NT2/D1 (cell line): ENCODE measurements at regions not wholly inside any gene's neighbourhood (a gene's known extent, or its start where the extent isn't known, plus 50 kb on each side); places are given as distances from the start of the nearest gene placed in this dataset.
"Not testable (repeated sequence)": the region's sequence is repeated elsewhere in the genome, so short reads cannot be mapped to it uniquely, and the experiment has no call there.

Source experiments
- DNase-seq: peaks from one replicate; pipeline ENCODE4 v3.0.0-alpha.2; 2011; ENCODE audit warnings: low read depth, low spot score
- H3K27me3 ChIP-seq: 2 replicates; pipeline ENCODE4 v1.6.0; 2011; ENCODE audit warnings: mild to moderate bottlenecking; ENCODE audit not compliant: insufficient read length, insufficient read depth
- H3K36me3 ChIP-seq: 2 replicates; pipeline ENCODE4 v1.6.1; 2011; ENCODE audit warnings: mild to moderate bottlenecking, low read length, mixed read lengths; ENCODE audit not compliant: insufficient read depth, insufficient read length
- H3K4me1 ChIP-seq: 2 replicates; pipeline ENCODE4 v1.5.1; 2011; ENCODE audit not compliant: insufficient read depth, insufficient read length
- H3K4me3 ChIP-seq: 2 replicates; pipeline ENCODE4 v1.5.1; 2011; ENCODE audit warnings: low read depth; ENCODE audit not compliant: insufficient read length
- H3K9ac ChIP-seq: 2 replicates; pipeline ENCODE4 v1.6.0; 2011; ENCODE audit warnings: low read depth; ENCODE audit not compliant: insufficient read length
- H3K9me3 ChIP-seq: 2 replicates; pipeline ENCODE4 v1.5.1; 2011; ENCODE audit warnings: mild to moderate bottlenecking, low read length; ENCODE audit not compliant: insufficient read depth
- SUZ12 ChIP-seq: IDR thresholded peaks from 2 replicates; pipeline ENCODE4 v1.6.1; 2011; ENCODE audit not compliant: insufficient read length, insufficient read depth; ENCODE audit errors: extremely low read depth
- YY1 ChIP-seq: IDR thresholded peaks from 2 replicates; pipeline ENCODE4 v1.6.1; 2011; ENCODE audit not compliant: insufficient read length, insufficient read depth
- ZNF274 ChIP-seq: IDR thresholded peaks from 2 replicates; pipeline ENCODE4 v1.6.1; 2011; ENCODE audit warnings: mild to moderate bottlenecking, low read depth, low read length

- H3K36me3 ChIP-seq = no peaks in the 10 kb centered on the region
- no peak for DNase-seq
- TF ChIP-seq SUZ12 (no peak), YY1 (no peak), ZNF274 (no peak)
- H3K27me3 ChIP-seq = no peaks in the 10 kb centered on the region
- no peaks in the 10 kb centered on the region for H3K4me1 ChIP-seq
- H3K9ac ChIP-seq = no peak overlapping the region
- H3K4me3 ChIP-seq = no peak overlapping the region
- H3K9me3 ChIP-seq = no peaks in the 10 kb centered on the region
Observed at GRCh38 chrX:47302396-47302795, 68.0 kb upstream of the ZNF157 start.

- not testable (repeated sequence) for H3K4me3 ChIP-seq, H3K36me3 ChIP-seq, H3K27me3 ChIP-seq, DNase-seq, H3K9ac ChIP-seq, H3K9me3 ChIP-seq, H3K4me1 ChIP-seq
Observed at GRCh38 chrX:47306471-47307023, 63.8 kb upstream of the ZNF157 start.

- Histone ChIP-seq H3K4me1 (peaks cover 2% of the 10 kb centered on the region), H3K4me3 (no peak overlapping the region), H3K36me3 (no peaks in the 10 kb centered on the region), H3K9ac (no peak overlapping the region), H3K9me3 (no peaks in the 10 kb centered on the region), H3K27me3 (no peaks in the 10 kb centered on the region)
- no peak for TF ChIP-seq SUZ12
- no peak for TF ChIP-seq YY1
- TF ChIP-seq ZNF274 = no peak
- DNase-seq = no peak
Observed at GRCh38 chrX:47311932-47312774, 58.2 kb upstream of the ZNF157 start.

- no peak overlapping the region for H3K9ac ChIP-seq
- no peak for DNase-seq
- H3K4me1 ChIP-seq = peaks cover 2% of the 10 kb centered on the region
- no peaks in the 10 kb centered on the region for H3K9me3 ChIP-seq
- H3K27me3 ChIP-seq = no peaks in the 10 kb centered on the region
- no peak overlapping the region for H3K4me3 ChIP-seq
- H3K36me3 ChIP-seq = no peaks in the 10 kb centered on the region
- TF ChIP-seq ZNF274 (no peak), SUZ12 (no peak), YY1 (no peak)
Observed at GRCh38 chrX:47313056-47313455, 57.3 kb upstream of the ZNF157 start.

GRCh38 chrX:47316276-47317025, 53.9 kb upstream of the ZNF157 start:
- H3K36me3 ChIP-seq = no peaks in the 10 kb centered on the region
- peak overlapping the region; percentile 5 for H3K4me3 ChIP-seq
- peaks cover 2% of the 10 kb centered on the region for H3K4me1 ChIP-seq
- H3K9ac ChIP-seq = peak overlapping the region; percentile 46
- TF ChIP-seq ZNF274 (no peak), YY1 (no peak), SUZ12 (no peak)
- no peaks in the 10 kb centered on the region for H3K27me3 ChIP-seq
- H3K9me3 ChIP-seq = no peaks in the 10 kb centered on the region
- peak; percentile 84 for DNase-seq
